ENCODE measurements at regions not wholly inside any gene's neighbourhood (a gene's known extent, or its start where the extent isn't known, plus 50 kb on each side); places are given as distances from the start of the nearest gene placed in this dataset.
"Not testable (repeated sequence)": the region's sequence is repeated elsewhere in the genome, so short reads cannot be mapped to it uniquely, and the experiment has no call there.

- no peak for TF ChIP-seq MYC (IDR thresholded peaks at IDR 0.05; ENCODE audit: low read depth, low read length)
- TF ChIP-seq POLR2A (IDR thresholded peaks at IDR 0.05; ENCODE audit: extremely low read depth, insufficient read length), result no peak
- no peak for TF ChIP-seq CTCF (IDR thresholded peaks at IDR 0.05; ENCODE audit: low read depth, low read length)
- H3K4me3 ChIP-seq (ENCODE audit: low read depth, low read length), result no peak overlapping the region
- no peak for DNase-seq (ENCODE audit: low read depth)
Measured at GRCh38 chr3:174358252-174358651, 500.9 kb upstream of the NAALADL2 start.

- DNase-seq (ENCODE audit: low read depth), result no peak
- no peak overlapping the region for H3K4me3 ChIP-seq (ENCODE audit: low read depth, low read length)
- TF ChIP-seq POLR2A (IDR thresholded peaks at IDR 0.05; ENCODE audit: extremely low read depth, insufficient read length) (no peak), MAX (IDR thresholded peaks at IDR 0.05; ENCODE audit: low read depth, low read length) (no peak)
Measured at GRCh38 chr3:174362556-174362955, 496.6 kb upstream of the NAALADL2 start.

GRCh38 chr3:174363256-174363655 lies 495.9 kb upstream of the NAALADL2 start:
- TF ChIP-seq CTCF (IDR thresholded peaks at IDR 0.05; ENCODE audit: low read depth, low read length) (no peak), MYC (IDR thresholded peaks at IDR 0.05; ENCODE audit: low read depth, low read length) (no peak), MAX (IDR thresholded peaks at IDR 0.05; ENCODE audit: low read depth, low read length) (no peak), POLR2A (IDR thresholded peaks at IDR 0.05; ENCODE audit: extremely low read depth, insufficient read length) (no peak)
- no peak for DNase-seq (ENCODE audit: low read depth)
- H3K4me3 ChIP-seq (ENCODE audit: low read depth, low read length), result no peak overlapping the region

- no peak overlapping the region for H3K4me3 ChIP-seq (ENCODE audit: low read depth, low read length)
- no peak for DNase-seq (ENCODE audit: low read depth)
- TF ChIP-seq CTCF (IDR thresholded peaks at IDR 0.05; ENCODE audit: low read depth, low read length), result no peak
- TF ChIP-seq MYC (IDR thresholded peaks at IDR 0.05; ENCODE audit: low read depth, low read length), result no peak
- no peak for TF ChIP-seq POLR2A (IDR thresholded peaks at IDR 0.05; ENCODE audit: extremely low read depth, insufficient read length)
- no peak for TF ChIP-seq MAX (IDR thresholded peaks at IDR 0.05; ENCODE audit: low read depth, low read length)
Measured at GRCh38 chr3:174365796-174366195, 493.3 kb upstream of the NAALADL2 start.

- DNase-seq (ENCODE audit: low read depth); H3K4me3 ChIP-seq (ENCODE audit: low read depth, low read length): not testable (repeated sequence)
Measured at GRCh38 chr3:174366904-174367303, 492.2 kb upstream of the NAALADL2 start.

- TF ChIP-seq MYC (IDR thresholded peaks at IDR 0.05; ENCODE audit: low read depth, low read length), result no peak
- TF ChIP-seq POLR2A (IDR thresholded peaks at IDR 0.05; ENCODE audit: extremely low read depth, insufficient read length), result no peak
- TF ChIP-seq MAX (IDR thresholded peaks at IDR 0.05; ENCODE audit: low read depth, low read length), result no peak
- no peak for TF ChIP-seq CTCF (IDR thresholded peaks at IDR 0.05; ENCODE audit: low read depth, low read length)
- DNase-seq (ENCODE audit: low read depth), result no peak
- H3K4me3 ChIP-seq (ENCODE audit: low read depth, low read length), result no peak overlapping the region
Measured at GRCh38 chr3:174376346-174376745, 482.8 kb upstream of the NAALADL2 start.

- DNase-seq (ENCODE audit: low read depth), result no peak
- no peak overlapping the region for H3K4me3 ChIP-seq (ENCODE audit: low read depth, low read length)
- no peak for TF ChIP-seq POLR2A (IDR thresholded peaks at IDR 0.05; ENCODE audit: extremely low read depth, insufficient read length)
- TF ChIP-seq MYC (IDR thresholded peaks at IDR 0.05; ENCODE audit: low read depth, low read length), result no peak
- TF ChIP-seq CTCF (IDR thresholded peaks at IDR 0.05; ENCODE audit: low read depth, low read length), result no peak
- TF ChIP-seq MAX (IDR thresholded peaks at IDR 0.05; ENCODE audit: low read depth, low read length), result no peak
Measured at GRCh38 chr3:174377096-174377495, 482.0 kb upstream of the NAALADL2 start.

Data from NB4 (cell line).